Liver (tissue), 3 donors: ENCODE measurements at regions not wholly inside any gene's neighbourhood (a gene's known extent, or its start where the extent isn't known, plus 50 kb on each side); places are given as distances from the start of the nearest gene placed in this dataset.

Experiments used
- GABPA ChIP-seq, 2 donors: IDR thresholded peaks in 1 of 2; conservative IDR thresholded peaks in 1 of 2; 2 replicates each; pipeline ENCODE4 v1.6.1; 2016; ENCODE audit warnings: antibody characterized with exemption in 2 of 2, mild to moderate bottlenecking in 1 of 2, moderate library complexity in 1 of 2
- JUND ChIP-seq, 2 donors: IDR thresholded peaks; 2 replicates each; pipeline ENCODE4 v1.6.1; 2016; ENCODE audit warnings: antibody characterized with exemption in 2 of 2
- NR2F2 ChIP-seq: IDR thresholded peaks from 2 replicates; pipeline ENCODE4 v1.6.1; 2016; ENCODE audit warnings: antibody characterized with exemption
- RAD21 ChIP-seq, 2 donors: IDR thresholded peaks; 2 replicates each; pipeline ENCODE4 v1.6.1; 2016; ENCODE audit warnings: antibody characterized with exemption in 2 of 2, mild to moderate bottlenecking in 2 of 2
- SP1 ChIP-seq: IDR thresholded peaks from 2 replicates; pipeline ENCODE4 v1.6.1; 2018; ENCODE audit warnings: antibody characterized with exemption, mild to moderate bottlenecking
- TAF1 ChIP-seq: conservative IDR thresholded peaks from 2 replicates; pipeline ENCODE4 v1.6.1; 2016; ENCODE audit warnings: antibody characterized with exemption, mild to moderate bottlenecking
- TF ChIP-seq, protein P1 (sequence below): fragments of 150-350 bp; IDR thresholded peaks from 2 replicates; pipeline ENCODE4 v1.5.1; 2017; ENCODE audit warnings: improper control_type of control experiment, low read depth, low read length; ENCODE audit not compliant: missing input control
- TF ChIP-seq, protein P2 (sequence below): IDR thresholded peaks from 2 replicates; pipeline ENCODE4 v1.6.1; 2016; ENCODE audit warnings: antibody characterized with exemption, mild to moderate bottlenecking
- donor health status: healthy.
- donor health status: healthy.

DNA sequence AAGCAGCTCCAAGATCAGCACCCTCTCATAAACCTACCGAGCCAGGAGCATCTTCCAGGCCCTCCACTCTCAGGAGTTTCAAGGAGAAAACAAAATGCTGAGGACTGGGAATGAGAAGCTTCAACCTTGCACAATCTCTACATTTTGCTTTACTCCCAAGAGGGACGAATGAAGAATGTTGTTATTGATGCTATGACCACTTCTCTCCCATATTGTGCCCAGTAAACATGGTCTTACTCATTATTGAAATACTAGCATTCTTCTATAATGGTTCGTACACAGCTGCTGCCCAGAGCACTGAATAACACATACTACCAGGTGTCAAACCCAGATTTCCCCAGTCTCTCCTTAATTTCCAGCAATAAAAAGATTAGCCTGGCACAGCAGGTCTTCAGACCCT is 63.4 kb upstream of the BET1 start:
- TF ChIP-seq, protein P1, sequence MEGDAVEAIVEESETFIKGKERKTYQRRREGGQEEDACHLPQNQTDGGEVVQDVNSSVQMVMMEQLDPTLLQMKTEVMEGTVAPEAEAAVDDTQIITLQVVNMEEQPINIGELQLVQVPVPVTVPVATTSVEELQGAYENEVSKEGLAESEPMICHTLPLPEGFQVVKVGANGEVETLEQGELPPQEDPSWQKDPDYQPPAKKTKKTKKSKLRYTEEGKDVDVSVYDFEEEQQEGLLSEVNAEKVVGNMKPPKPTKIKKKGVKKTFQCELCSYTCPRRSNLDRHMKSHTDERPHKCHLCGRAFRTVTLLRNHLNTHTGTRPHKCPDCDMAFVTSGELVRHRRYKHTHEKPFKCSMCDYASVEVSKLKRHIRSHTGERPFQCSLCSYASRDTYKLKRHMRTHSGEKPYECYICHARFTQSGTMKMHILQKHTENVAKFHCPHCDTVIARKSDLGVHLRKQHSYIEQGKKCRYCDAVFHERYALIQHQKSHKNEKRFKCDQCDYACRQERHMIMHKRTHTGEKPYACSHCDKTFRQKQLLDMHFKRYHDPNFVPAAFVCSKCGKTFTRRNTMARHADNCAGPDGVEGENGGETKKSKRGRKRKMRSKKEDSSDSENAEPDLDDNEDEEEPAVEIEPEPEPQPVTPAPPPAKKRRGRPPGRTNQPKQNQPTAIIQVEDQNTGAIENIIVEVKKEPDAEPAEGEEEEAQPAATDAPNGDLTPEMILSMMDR: no peak
- TF ChIP-seq TAF1 (no peak), RAD21 (IDR thresholded peaks at IDR 0.05) (no peak), GABPA (IDR thresholded peaks at IDR 0.05 in 1 of 2, conservative IDR thresholded peaks at IDR 0.05 in 1 of 2) (no peak), JUND (IDR thresholded peaks at IDR 0.05) (no peak), SP1 (no peak), NR2F2 (no peak)
- TF ChIP-seq, protein P2, sequence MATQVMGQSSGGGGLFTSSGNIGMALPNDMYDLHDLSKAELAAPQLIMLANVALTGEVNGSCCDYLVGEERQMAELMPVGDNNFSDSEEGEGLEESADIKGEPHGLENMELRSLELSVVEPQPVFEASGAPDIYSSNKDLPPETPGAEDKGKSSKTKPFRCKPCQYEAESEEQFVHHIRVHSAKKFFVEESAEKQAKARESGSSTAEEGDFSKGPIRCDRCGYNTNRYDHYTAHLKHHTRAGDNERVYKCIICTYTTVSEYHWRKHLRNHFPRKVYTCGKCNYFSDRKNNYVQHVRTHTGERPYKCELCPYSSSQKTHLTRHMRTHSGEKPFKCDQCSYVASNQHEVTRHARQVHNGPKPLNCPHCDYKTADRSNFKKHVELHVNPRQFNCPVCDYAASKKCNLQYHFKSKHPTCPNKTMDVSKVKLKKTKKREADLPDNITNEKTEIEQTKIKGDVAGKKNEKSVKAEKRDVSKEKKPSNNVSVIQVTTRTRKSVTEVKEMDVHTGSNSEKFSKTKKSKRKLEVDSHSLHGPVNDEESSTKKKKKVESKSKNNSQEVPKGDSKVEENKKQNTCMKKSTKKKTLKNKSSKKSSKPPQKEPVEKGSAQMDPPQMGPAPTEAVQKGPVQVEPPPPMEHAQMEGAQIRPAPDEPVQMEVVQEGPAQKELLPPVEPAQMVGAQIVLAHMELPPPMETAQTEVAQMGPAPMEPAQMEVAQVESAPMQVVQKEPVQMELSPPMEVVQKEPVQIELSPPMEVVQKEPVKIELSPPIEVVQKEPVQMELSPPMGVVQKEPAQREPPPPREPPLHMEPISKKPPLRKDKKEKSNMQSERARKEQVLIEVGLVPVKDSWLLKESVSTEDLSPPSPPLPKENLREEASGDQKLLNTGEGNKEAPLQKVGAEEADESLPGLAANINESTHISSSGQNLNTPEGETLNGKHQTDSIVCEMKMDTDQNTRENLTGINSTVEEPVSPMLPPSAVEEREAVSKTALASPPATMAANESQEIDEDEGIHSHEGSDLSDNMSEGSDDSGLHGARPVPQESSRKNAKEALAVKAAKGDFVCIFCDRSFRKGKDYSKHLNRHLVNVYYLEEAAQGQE: no peak
